Spleen (tissue), 7 donors: ENCODE measurements at regions not wholly inside any gene's neighbourhood (a gene's known extent, or its start where the extent isn't known, plus 50 kb on each side); places are given as distances from the start of the nearest gene placed in this dataset.

Source experiments
- CTCF ChIP-seq, 11 experiments: fragments of 200-600 bp in 7 of 11; fragments of 450-650 bp in 4 of 11; sonication (generic) in 4 of 11; IDR thresholded peaks in 8 of 11; conservative IDR thresholded peaks in 3 of 11; 1 replicate in 7 of 11; 2 replicates in 4 of 11; pipeline versions ENCODE4 v1.4.0 to v1.8.0; 2016 to 2021; ENCODE audit warnings: antibody characterized with exemption in 11 of 11, inconsistent platforms in 4 of 11, mild to moderate bottlenecking in 1 of 11
- POLR2AphosphoS5 ChIP-seq, 3 donors: sonication (generic); formaldehyde crosslinking; IDR thresholded peaks; one replicate each; pipeline ENCODE4 v1.5.1; 2017; ENCODE audit warnings: antibody characterized with exemption in 3 of 3
- donor health status: DM: no; HTN: no; CAD: no; lungs with moderate emphysema.
- donor health status: DM: no; HTN: no; CAD: no.
- donor health status: DM: no; HTN: no; CAD: no.

GRCh38 chr9:81521892-81522291 is 167.5 kb downstream of the TLE1 start:
- TF ChIP-seq CTCF (IDR thresholded peaks at IDR 0.05 in 8 of 11, conservative IDR thresholded peaks at IDR 0.05 in 3 of 11): no peak
- TF ChIP-seq POLR2AphosphoS5 (IDR thresholded peaks at IDR 0.05): no peak
